VCaP (cell line): ENCODE measurements at regions not wholly inside any gene's neighbourhood (a gene's known extent, or its start where the extent isn't known, plus 50 kb on each side); places are given as distances from the start of the nearest gene placed in this dataset.

Experiments used
- H3K27ac ChIP-seq: fragments of 450-650 bp; 2 replicates; pipeline ENCODE4 v1.5.1; 2017
- CTCF ChIP-seq: fragments of 450-650 bp; conservative IDR thresholded peaks from 2 replicates; pipeline ENCODE4 v1.5.1; 2017; ENCODE audit warnings: mild to moderate bottlenecking, moderate library complexity

GRCh38 chr5:71969460-71969859, 137.8 kb upstream of the MAP1B start:
- no peak overlapping the region for H3K27ac ChIP-seq
- no peak for TF ChIP-seq CTCF

- no peak for TF ChIP-seq CTCF
- H3K27ac ChIP-seq: no peak overlapping the region
These were observed 135.4 kb upstream of the MAP1B start for GRCh38 chr5:71971862-71972261.

GRCh38 chr5:71972777-71973473, 134.3 kb upstream of the MAP1B start:
- H3K27ac ChIP-seq: no peak overlapping the region
- no peak for TF ChIP-seq CTCF

GRCh38 chr5:71973563-71973962, 133.7 kb upstream of the MAP1B start:
- H3K27ac ChIP-seq: peak overlapping the region; percentile 30; the same call in 1 of the 2 replicates
- TF ChIP-seq CTCF: no peak

- no peak for TF ChIP-seq CTCF
- peak overlapping the region; percentile 30; the same call in 1 of the 2 replicates for H3K27ac ChIP-seq
These were observed 133.1 kb upstream of the MAP1B start for GRCh38 chr5:71974165-71974564.

GRCh38 chr5:71974622-71975021, 132.7 kb upstream of the MAP1B start:
- peak overlapping the region; percentile 30; the same call in 1 of the 2 replicates for H3K27ac ChIP-seq
- TF ChIP-seq CTCF: no peak

GRCh38 chr5:71976449-71976848, 130.8 kb upstream of the MAP1B start:
- no peak overlapping the region for H3K27ac ChIP-seq
- TF ChIP-seq CTCF: no peak
